SK-N-SH treated with all-trans-retinoic acid at 6 μM for 48 hours (cell line): ENCODE measurements at regions not wholly inside any gene's neighbourhood (a gene's known extent, or its start where the extent isn't known, plus 50 kb on each side); places are given as distances from the start of the nearest gene placed in this dataset.

Experiments
- ATAC-seq: fragments of 200-7000 bp; cut with Tn5 transposase; 3 replicates; pipeline ENCODE4 v1.9.1; 2020; ENCODE audit warnings: mild to moderate bottlenecking, moderate library complexity
- CREB5 ChIP-seq: fragments of 250-450 bp; sonication (Bioruptor Pico); IDR thresholded peaks from 2 replicates; pipeline ENCODE4 v1.5.1; 2020; ENCODE audit warnings: low read depth, mild to moderate bottlenecking, moderate library complexity
- CSRNP3 ChIP-seq: fragments of 250-450 bp; sonication (Bioruptor Pico); IDR thresholded peaks from 2 replicates; pipeline ENCODE4 v1.5.1; 2021; ENCODE audit warnings: mild to moderate bottlenecking, moderate library complexity
- ESRRG ChIP-seq: fragments of 250-450 bp; sonication (Bioruptor Pico); IDR thresholded peaks from 2 replicates; pipeline ENCODE4 v1.6.1; 2021; ENCODE audit warnings: mild to moderate bottlenecking
- GLIS3 ChIP-seq: fragments of 250-450 bp; sonication (Bioruptor Pico); IDR thresholded peaks from 2 replicates; pipeline ENCODE4 v1.5.0; 2020; ENCODE audit warnings: mild to moderate bottlenecking, moderate library complexity
- ISL1 ChIP-seq: fragments of 250-450 bp; sonication (Bioruptor Pico); IDR thresholded peaks from 2 replicates; pipeline ENCODE4 v2.1.2; 2022; ENCODE audit warnings: mild to moderate bottlenecking, moderate library complexity
- OSR1 ChIP-seq: fragments of 250-450 bp; sonication (Bioruptor Pico); IDR thresholded peaks from 2 replicates; pipeline ENCODE4 v1.8.0; 2022; ENCODE audit warnings: moderate library complexity, mild to moderate bottlenecking, inconsistent platforms
- PATZ1 ChIP-seq: fragments of 250-450 bp; sonication (Bioruptor Pico); IDR thresholded peaks from 2 replicates; pipeline ENCODE4 v1.8.0; 2020; ENCODE audit warnings: mild to moderate bottlenecking, moderate library complexity, borderline replicate concordance
- POU6F1 ChIP-seq: fragments of 250-450 bp; sonication (Bioruptor Pico); IDR thresholded peaks from 2 replicates; pipeline ENCODE4 v1.8.0; 2021; ENCODE audit warnings: low read depth, mild to moderate bottlenecking, moderate library complexity, borderline replicate concordance
- RARB ChIP-seq: fragments of 250-450 bp; sonication (Bioruptor Pico); IDR thresholded peaks from 2 replicates; pipeline ENCODE4 v1.8.0; 2021; ENCODE audit warnings: mild to moderate bottlenecking, moderate library complexity
- SNAI2 ChIP-seq: fragments of 250-450 bp; sonication (Bioruptor Pico); IDR thresholded peaks from 2 replicates; pipeline ENCODE4 v1.5.0; 2020; ENCODE audit warnings: mild to moderate bottlenecking, moderate library complexity
- TCF4 ChIP-seq: fragments of 250-450 bp; sonication (Bioruptor Pico); IDR thresholded peaks from 2 replicates; pipeline ENCODE4 v1.8.0; 2021; ENCODE audit warnings: mild to moderate bottlenecking, moderate library complexity, borderline replicate concordance
- TOX ChIP-seq: fragments of 250-450 bp; sonication (Bioruptor Pico); IDR thresholded peaks from 2 replicates; pipeline ENCODE4 v1.8.0; 2021; ENCODE audit warnings: mild to moderate bottlenecking, moderate library complexity, borderline replicate concordance
- TSHZ2 ChIP-seq: fragments of 250-450 bp; sonication (Bioruptor Pico); IDR thresholded peaks from 2 replicates; pipeline ENCODE4 v1.5.0; 2020; ENCODE audit warnings: mild to moderate bottlenecking, moderate library complexity
- ZC3H10 ChIP-seq: fragments of 250-450 bp; sonication (Bioruptor Pico); IDR thresholded peaks from 2 replicates; pipeline ENCODE4 v1.5.1; 2021; ENCODE audit warnings: mild to moderate bottlenecking, moderate library complexity
- ZFP3 ChIP-seq: fragments of 250-450 bp; sonication (Bioruptor Pico); IDR thresholded peaks from 2 replicates; pipeline ENCODE4 v1.5.0; 2020; ENCODE audit warnings: mild to moderate bottlenecking, moderate library complexity
- ZFP30 ChIP-seq: fragments of 450-650 bp; formaldehyde crosslinking; IDR thresholded peaks from 2 replicates; pipeline ENCODE4 v1.5.0; 2022; ENCODE audit warnings: mild to moderate bottlenecking, moderate library complexity
- ZNF70 ChIP-seq: fragments of 450-650 bp; formaldehyde crosslinking; IDR thresholded peaks from 2 replicates; pipeline ENCODE4 v1.5.0; 2020; ENCODE audit warnings: mild to moderate bottlenecking, moderate library complexity
- ZNF8 ChIP-seq: fragments of 450-650 bp; formaldehyde crosslinking; IDR thresholded peaks from 2 replicates; pipeline ENCODE4 v1.5.0; 2020; ENCODE audit warnings: mild to moderate bottlenecking, moderate library complexity

GRCh38 chr12:108066583-108067577, 62.2 kb upstream of the WSCD2 start:
- TF ChIP-seq ESRRG (CRISPR knock-in tag) = no peak
- TF ChIP-seq TCF4 (CRISPR knock-in tag) = no peak

GRCh38 chr12:108069651-108070165, 59.4 kb upstream of the WSCD2 start:
- ATAC-seq = no peak
- TF ChIP-seq POU6F1 (no peak), ESRRG (CRISPR knock-in tag) (no peak), ZFP3 (CRISPR knock-in tag) (no peak)
- TF ChIP-seq, all 23 proteins: peak for 0

More at GRCh38 chr12:108066583-108067577, 62.2 kb upstream of the WSCD2 start:
- ATAC-seq = no peak

- TF ChIP-seq PATZ1 = no peak
- TF ChIP-seq ISL1 (CRISPR knock-in tag) = no peak
- TF ChIP-seq, all 23 proteins: peak for 0
- ATAC-seq = no peak
Measured at GRCh38 chr12:108075561-108075960, 53.5 kb upstream of the WSCD2 start.

GRCh38 chr12:108076556-108076955, 52.5 kb upstream of the WSCD2 start:
- TF ChIP-seq TOX (CRISPR knock-in tag) (no peak), TSHZ2 (no peak), GLIS3 (CRISPR knock-in tag) (no peak), CSRNP3 (CRISPR knock-in tag) (no peak), ZC3H10 (CRISPR knock-in tag) (no peak), OSR1 (CRISPR knock-in tag) (no peak), ZNF70 (CRISPR knock-in tag) (no peak)
- ATAC-seq = no peak

- ATAC-seq = no peak
- TF ChIP-seq ZNF70 (CRISPR knock-in tag) = no peak
- no peak for TF ChIP-seq ZFP30 (CRISPR knock-in tag)
- no peak for TF ChIP-seq TSHZ2
- no peak for TF ChIP-seq OSR1 (CRISPR knock-in tag)
- TF ChIP-seq ZNF8 = no peak
- no peak for TF ChIP-seq ZC3H10 (CRISPR knock-in tag)
- no peak for TF ChIP-seq RARB (CRISPR knock-in tag)
- no peak for TF ChIP-seq ZFP3 (CRISPR knock-in tag)
- TF ChIP-seq SNAI2 (CRISPR knock-in tag) = no peak
- no peak for TF ChIP-seq GLIS3 (CRISPR knock-in tag)
- no peak for TF ChIP-seq PATZ1
- TF ChIP-seq CREB5 (CRISPR knock-in tag) = no peak
Measured at GRCh38 chr12:108078428-108078827, 50.7 kb upstream of the WSCD2 start.
